ENCODE measurements at regions not wholly inside any gene's neighbourhood (a gene's known extent, or its start where the extent isn't known, plus 50 kb on each side); places are given as distances from the start of the nearest gene placed in this dataset.

GRCh38 chr15:66843581-66843980 lies 141.5 kb downstream of the SMAD6 start:
- Mint-ChIP-seq H3K9me3 (no peaks in the 10 kb centered on the region), H3K4me1 (peaks cover 11% of the 10 kb centered on the region), H3K27ac (no peak overlapping the region), H3K36me3 (no peaks in the 10 kb centered on the region), H3K4me3 (peak overlapping the region; percentile 9), H3K27me3 (ENCODE audit: low read depth) (peaks cover 36% of the 10 kb centered on the region)
- CTCF ChIA-PET, result interaction anchor here (1.1 to 2.8 kb wide), 6 partner anchors 9 to 224 kb away, joined by 3 to 16 read pairs (median 4); no protein-coding TSS in a partner anchor
- ATAC-seq (no peak), DNase-seq (ENCODE audit: low spot score) (no peak)
- POLR2A ChIA-PET, result no interaction called here
- TF ChIP-seq NFATC4 (CRISPR knock-in tag; IDR thresholded peaks at IDR 0.05) (no peak), NR1H2 (CRISPR knock-in tag; IDR thresholded peaks at IDR 0.05) (no peak), ZNF281 (CRISPR knock-in tag; IDR thresholded peaks at IDR 0.05) (no peak), TEAD1 (CRISPR knock-in tag; IDR thresholded peaks at IDR 0.05) (no peak), MLX (CRISPR knock-in tag; IDR thresholded peaks at IDR 0.05) (no peak), ATF1 (CRISPR knock-in tag; IDR thresholded peaks at IDR 0.05) (no peak), MAX (CRISPR knock-in tag; IDR thresholded peaks at IDR 0.05) (no peak), GTF2I (CRISPR knock-in tag; conservative IDR thresholded peaks at IDR 0.05) (no peak), TEAD4 (CRISPR knock-in tag; IDR thresholded peaks at IDR 0.05) (no peak), ZNF263 (CRISPR knock-in tag; IDR thresholded peaks at IDR 0.05; ENCODE audit: low read depth) (no peak)

GRCh38 chr15:66844041-66844746 lies 142.2 kb downstream of the SMAD6 start:
- DNase-seq (ENCODE audit: low spot score) (no peak), ATAC-seq (no peak)
- Mint-ChIP-seq H3K4me1 (peaks cover 11% of the 10 kb centered on the region), H3K4me3 (peak overlapping the region; percentile 9; the same call in 1 of the 2 replicates), H3K36me3 (no peaks in the 10 kb centered on the region), H3K9me3 (no peaks in the 10 kb centered on the region), H3K27me3 (ENCODE audit: low read depth) (peaks cover 36% of the 10 kb centered on the region), H3K27ac (no peak overlapping the region)
- TF ChIP-seq ZNF317 (CRISPR knock-in tag; IDR thresholded peaks at IDR 0.05; ENCODE audit: borderline replicate concordance, low read depth) (no peak), MLX (CRISPR knock-in tag; IDR thresholded peaks at IDR 0.05) (no peak), ZNF423 (CRISPR knock-in tag; IDR thresholded peaks at IDR 0.05) (no peak), ZSCAN18 (CRISPR knock-in tag; IDR thresholded peaks at IDR 0.05) (no peak), SOX15 (CRISPR knock-in tag; IDR thresholded peaks at IDR 0.05) (no peak), ZBTB21 (CRISPR knock-in tag; IDR thresholded peaks at IDR 0.05; ENCODE audit: borderline replicate concordance) (no peak), ZNF532 (CRISPR knock-in tag; IDR thresholded peaks at IDR 0.05; ENCODE audit: borderline replicate concordance) (no peak)
- TF ChIP-seq, protein P1, sequence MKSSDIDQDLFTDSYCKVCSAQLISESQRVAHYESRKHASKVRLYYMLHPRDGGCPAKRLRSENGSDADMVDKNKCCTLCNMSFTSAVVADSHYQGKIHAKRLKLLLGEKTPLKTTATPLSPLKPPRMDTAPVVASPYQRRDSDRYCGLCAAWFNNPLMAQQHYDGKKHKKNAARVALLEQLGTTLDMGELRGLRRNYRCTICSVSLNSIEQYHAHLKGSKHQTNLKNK (CRISPR knock-in tag; IDR thresholded peaks at IDR 0.05), result no peak
- ChIA-PET POLR2A (no interaction called here), CTCF (interaction anchor here (0.9 to 2.8 kb wide), 7 partner anchors 8 to 146 kb away, joined by 3 to 16 read pairs (median 4); no protein-coding TSS in a partner anchor)
